SJSA1 (cell line): ENCODE measurements at regions not wholly inside any gene's neighbourhood (a gene's known extent, or its start where the extent isn't known, plus 50 kb on each side); places are given as distances from the start of the nearest gene placed in this dataset.
"Not testable (repeated sequence)": the region's sequence is repeated elsewhere in the genome, so short reads cannot be mapped to it uniquely, and the experiment has no call there.

ENCODE experiments used
- DNase-seq, 2 experiments: peaks; one replicate each; pipeline ENCODE4 v3.0.0-alpha.2; 2015 to 2020; ENCODE audit warnings: low spot score in 2 of 2, low read depth in 1 of 2
- H3K27ac ChIP-seq: fragments of 250-450 bp; sonication (Bioruptor Pico); 2 replicates; pipeline ENCODE4 v1.5.1; 2020; ENCODE audit warnings: mild to moderate bottlenecking, moderate library complexity
- H3K27me3 ChIP-seq: fragments of 250-450 bp; sonication (Bioruptor Pico); replicated peaks from 2 replicates; pipeline ENCODE4 v1.5.1; 2020; ENCODE audit warnings: mild to moderate bottlenecking, moderate library complexity
- H3K36me3 ChIP-seq: fragments of 250-450 bp; sonication (Bioruptor Pico); 2 replicates; pipeline ENCODE4 v1.5.1; 2020; ENCODE audit warnings: mild to moderate bottlenecking
- H3K4me1 ChIP-seq: fragments of 250-450 bp; sonication (Bioruptor Pico); replicated peaks from 2 replicates; pipeline ENCODE4 v1.6.1; 2021; ENCODE audit warnings: mild to moderate bottlenecking
- H3K4me3 ChIP-seq: fragments of 250-450 bp; sonication (Bioruptor Pico); 2 replicates; pipeline ENCODE4 v1.5.1; 2020; ENCODE audit warnings: mild to moderate bottlenecking
- H3K9me3 ChIP-seq: fragments of 250-450 bp; sonication (Bioruptor Pico); replicated peaks from 2 replicates; pipeline ENCODE4 v1.5.1; 2020; ENCODE audit warnings: mild to moderate bottlenecking

DNA sequence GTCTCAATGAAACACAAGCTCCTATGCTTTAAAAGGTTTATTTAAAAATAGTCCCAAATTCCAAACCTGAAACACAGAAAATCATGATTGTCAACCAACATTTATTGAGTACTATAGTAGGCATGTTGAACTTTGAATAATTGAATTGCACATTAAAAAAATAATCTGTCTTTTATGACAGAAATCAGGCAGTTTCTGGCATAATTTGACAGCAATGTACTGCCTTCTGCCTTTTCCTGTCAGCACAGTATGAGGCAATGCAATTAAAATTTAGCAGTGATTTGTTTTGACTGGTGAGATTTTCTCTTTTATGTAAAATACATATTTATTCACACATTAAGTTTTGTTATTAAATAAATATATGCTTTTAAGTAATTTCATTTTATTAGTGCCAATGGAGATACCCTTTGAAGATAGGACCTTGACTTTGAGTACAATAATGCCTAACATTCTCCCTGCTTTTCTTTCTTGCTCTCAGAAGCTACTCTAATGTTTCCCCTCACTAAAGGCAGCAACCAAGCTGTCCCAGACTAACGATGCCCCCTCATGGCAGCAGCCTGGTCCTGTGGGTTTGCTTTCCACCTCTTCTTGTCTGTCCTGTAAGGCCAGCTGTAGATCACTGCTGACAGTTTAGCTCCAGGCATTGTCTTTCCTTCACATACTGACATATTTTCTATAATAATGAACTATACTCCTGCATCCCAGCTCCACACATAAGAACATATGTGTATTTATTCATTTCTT is 346.7 kb downstream of the IL20RB start:
- DNase-seq = no peak
- Histone ChIP-seq H3K27ac (no peak overlapping the region), H3K36me3 (no peaks in the 10 kb centered on the region)

DNA sequence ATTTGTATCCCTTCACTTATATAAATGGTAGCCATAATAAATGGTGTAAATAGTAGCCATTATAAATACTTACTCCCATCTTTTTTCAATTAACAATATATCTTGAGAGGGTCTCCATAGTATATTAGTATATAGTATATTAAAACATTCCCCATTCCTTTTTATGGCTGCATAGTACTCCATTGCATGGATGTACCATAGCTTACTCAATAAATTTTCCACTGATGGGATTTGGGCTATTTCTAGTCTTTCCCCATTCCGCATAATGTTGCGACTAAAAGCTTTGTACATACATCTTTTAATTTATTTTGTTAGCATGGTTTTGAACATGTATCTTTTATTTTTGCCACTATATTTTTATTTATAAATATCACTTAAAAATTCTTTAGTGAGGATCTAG is 366.3 kb downstream of the IL20RB start:
- H3K27ac ChIP-seq = no peak overlapping the region
- no peak for DNase-seq
- H3K9me3 ChIP-seq = no peaks in the 10 kb centered on the region
- H3K4me1 ChIP-seq = no peaks in the 10 kb centered on the region
- no peaks in the 10 kb centered on the region for H3K36me3 ChIP-seq
- no peaks in the 10 kb centered on the region; the same call in 1 of the 2 replicates for H3K27me3 ChIP-seq
- no peak overlapping the region for H3K4me3 ChIP-seq

More for the DNA sequence above, 346.7 kb downstream of the IL20RB start:
- Histone ChIP-seq H3K4me1 (no peaks in the 10 kb centered on the region), H3K4me3 (no peak overlapping the region), H3K27me3 (no peaks in the 10 kb centered on the region), H3K9me3 (no peaks in the 10 kb centered on the region)

DNA sequence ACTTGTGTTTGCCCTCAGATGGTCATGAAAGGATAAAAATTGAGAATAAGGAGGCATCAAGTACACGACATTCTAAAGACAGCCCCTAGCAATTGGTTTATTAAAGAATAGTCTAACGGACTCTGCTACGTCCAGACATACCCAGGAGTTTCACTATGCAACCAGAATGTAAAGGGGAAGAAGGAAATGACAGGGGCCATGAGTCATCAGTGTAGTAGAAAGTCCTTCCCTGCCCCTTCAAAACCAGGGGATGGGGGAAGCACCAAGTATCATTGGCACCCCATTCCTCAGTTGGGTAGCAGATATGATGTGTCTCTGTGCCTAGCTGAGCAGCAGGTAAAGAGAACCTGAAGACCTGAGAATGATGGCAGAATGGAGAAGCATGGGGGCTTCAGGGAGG is 367.4 kb downstream of the IL20RB start:
- Histone ChIP-seq H3K27me3 (no peaks in the 10 kb centered on the region; the same call in 1 of the 2 replicates), H3K9me3 (no peaks in the 10 kb centered on the region), H3K27ac (no peak overlapping the region), H3K4me3 (no peak overlapping the region), H3K36me3 (no peaks in the 10 kb centered on the region), H3K4me1 (no peaks in the 10 kb centered on the region)
- DNase-seq = no peak

DNA sequence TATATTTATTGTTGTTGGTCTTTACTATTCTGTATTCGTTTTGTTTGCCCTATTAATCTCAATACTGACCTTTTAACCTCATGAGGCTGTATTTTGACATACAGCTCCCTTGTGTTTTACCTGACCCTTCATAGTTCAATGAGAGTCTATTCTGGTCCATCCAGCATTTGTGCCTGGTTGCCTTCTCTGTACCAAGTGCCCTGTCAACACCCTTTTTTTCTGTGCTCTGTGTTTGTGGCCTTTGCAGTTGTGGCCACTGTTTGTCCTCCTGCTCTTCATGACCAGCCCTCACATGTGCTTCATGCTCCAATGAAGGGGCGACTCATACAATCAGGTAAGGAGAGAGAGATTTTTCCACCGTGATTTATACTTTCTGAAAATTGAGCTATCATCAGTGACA is 368.2 kb downstream of the IL20RB start:
- Histone ChIP-seq H3K27ac (no peak overlapping the region), H3K36me3 (no peaks in the 10 kb centered on the region), H3K9me3 (no peaks in the 10 kb centered on the region), H3K4me1 (no peaks in the 10 kb centered on the region), H3K4me3 (no peak overlapping the region), H3K27me3 (no peaks in the 10 kb centered on the region; the same call in 1 of the 2 replicates)
- DNase-seq = no peak

DNA sequence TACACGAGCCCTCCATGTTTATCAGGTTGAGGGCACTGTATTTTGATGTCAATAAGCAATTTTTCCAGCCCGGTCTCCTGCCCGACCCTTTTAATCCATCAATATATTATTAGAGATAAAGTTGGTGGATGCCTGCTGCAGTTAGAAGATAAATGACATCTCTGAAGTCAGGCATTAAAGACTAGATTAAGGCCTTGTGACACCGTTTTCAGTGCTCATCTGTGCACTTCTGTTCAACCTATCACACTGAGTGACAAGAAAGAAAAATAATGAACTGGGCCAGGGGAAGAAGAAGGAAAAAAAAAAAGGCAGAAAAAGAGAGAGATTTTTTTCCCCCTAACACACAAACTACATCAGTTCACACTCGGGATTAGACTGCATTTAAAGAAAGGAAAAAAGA is 371.8 kb downstream of the IL20RB start:
- Histone ChIP-seq H3K27ac (no peak overlapping the region), H3K4me1 (no peaks in the 10 kb centered on the region)
- DNase-seq = no peak

DNA sequence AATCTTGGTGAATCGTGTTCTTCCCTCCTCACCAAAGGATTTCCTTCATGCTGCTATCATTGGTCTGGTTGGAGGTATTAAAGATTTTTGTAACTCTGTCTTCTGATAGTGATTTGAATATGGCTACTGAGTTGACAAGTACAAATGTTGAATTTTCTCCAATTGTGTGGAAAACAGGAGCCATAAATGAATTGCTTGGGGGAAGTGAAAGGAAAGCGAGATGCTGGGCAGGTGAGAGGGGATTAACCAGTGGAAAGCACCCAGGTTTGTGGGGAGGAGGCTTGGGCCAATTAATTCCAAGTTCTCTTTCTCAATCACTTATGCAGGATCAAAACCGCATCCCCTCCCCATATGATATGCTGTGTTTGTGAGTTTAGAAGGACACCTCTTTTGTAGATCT is 372.5 kb downstream of the IL20RB start:
- no peaks in the 10 kb centered on the region for H3K4me1 ChIP-seq
- no peaks in the 10 kb centered on the region for H3K36me3 ChIP-seq

More for the DNA sequence above, 371.8 kb downstream of the IL20RB start:
- Histone ChIP-seq H3K27me3 (no peaks in the 10 kb centered on the region; the same call in 1 of the 2 replicates), H3K9me3 (no peaks in the 10 kb centered on the region), H3K36me3 (no peaks in the 10 kb centered on the region), H3K4me3 (no peak overlapping the region)

DNA sequence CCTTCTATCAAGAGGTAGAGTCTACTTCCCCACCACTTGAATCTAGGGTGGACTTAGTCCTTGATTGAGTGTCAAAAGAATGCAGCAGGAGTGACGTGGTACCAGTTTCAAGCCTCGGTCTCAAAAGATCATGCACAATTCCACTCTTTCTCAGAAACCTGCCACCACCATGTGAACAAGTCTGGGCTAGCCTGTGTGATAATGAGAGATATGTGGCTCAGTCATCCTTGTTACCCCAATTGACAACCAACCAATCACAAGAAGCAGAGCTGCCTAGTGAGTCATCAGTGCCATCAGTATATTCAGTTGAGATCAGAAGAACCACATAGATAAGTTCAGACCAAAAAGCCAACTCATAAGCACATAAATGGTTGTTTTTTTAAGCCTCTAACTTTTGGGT is 374.5 kb downstream of the IL20RB start:
- H3K9me3 ChIP-seq = no peaks in the 10 kb centered on the region
- no peak overlapping the region for H3K27ac ChIP-seq
- H3K4me1 ChIP-seq = no peaks in the 10 kb centered on the region
- DNase-seq = no peak
- H3K27me3 ChIP-seq = no peaks in the 10 kb centered on the region
- H3K36me3 ChIP-seq = no peaks in the 10 kb centered on the region
- no peak overlapping the region for H3K4me3 ChIP-seq

More for the DNA sequence above, 372.5 kb downstream of the IL20RB start:
- Histone ChIP-seq H3K4me3 (no peak overlapping the region), H3K27me3 (no peaks in the 10 kb centered on the region; the same call in 1 of the 2 replicates), H3K9me3 (no peaks in the 10 kb centered on the region), H3K27ac (no peak overlapping the region)
- DNase-seq = no peak

DNA sequence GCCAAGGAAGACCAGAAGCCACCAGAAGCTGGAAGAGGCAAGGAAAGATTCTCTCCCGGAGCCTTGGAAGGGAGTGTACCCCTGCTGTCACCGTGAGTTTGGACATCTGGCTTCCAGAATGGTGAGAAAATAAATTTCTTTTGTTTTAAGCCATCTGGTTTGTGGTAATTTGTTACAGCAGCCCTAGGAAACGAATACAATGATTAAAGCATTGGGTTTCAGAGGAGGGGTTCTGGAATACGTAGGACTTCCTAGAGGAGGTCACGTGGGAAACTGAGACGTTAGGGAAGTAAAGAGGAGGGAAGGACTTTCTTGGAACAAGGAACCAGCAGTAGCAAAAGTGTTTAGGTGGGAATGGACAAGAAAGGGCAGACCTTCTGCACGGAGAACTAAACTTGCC is 377.7 kb downstream of the IL20RB start:
- Histone ChIP-seq H3K27ac (no peak overlapping the region), H3K9me3 (no peaks in the 10 kb centered on the region), H3K27me3 (no peaks in the 10 kb centered on the region), H3K4me1 (no peaks in the 10 kb centered on the region), H3K4me3 (no peak overlapping the region), H3K36me3 (no peaks in the 10 kb centered on the region)
- no peak for DNase-seq

DNA sequence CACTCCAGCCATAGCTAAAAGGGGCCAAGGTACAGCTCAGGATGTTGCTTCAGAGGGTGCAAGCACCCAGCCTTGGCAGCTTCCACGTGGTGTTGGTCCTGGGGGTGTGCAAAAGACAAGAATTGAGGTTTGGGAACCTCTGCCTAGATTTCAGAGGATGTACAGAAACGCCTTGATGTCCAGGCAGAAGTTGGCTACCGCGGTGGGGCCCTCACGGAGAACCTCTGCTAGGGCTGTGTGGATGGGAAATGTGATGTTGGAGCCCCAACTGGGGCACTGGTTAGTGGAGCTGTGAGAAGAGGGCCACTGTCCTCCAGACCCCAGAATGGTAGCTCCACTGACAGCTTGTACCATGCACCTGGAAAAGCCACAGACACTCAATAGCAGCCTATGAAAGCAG is 380.6 kb downstream of the IL20RB start:
- DNase-seq, H3K4me1 ChIP-seq, H3K27ac ChIP-seq, H3K9me3 ChIP-seq, H3K27me3 ChIP-seq, H3K4me3 ChIP-seq, H3K36me3 ChIP-seq: not testable (repeated sequence)

DNA sequence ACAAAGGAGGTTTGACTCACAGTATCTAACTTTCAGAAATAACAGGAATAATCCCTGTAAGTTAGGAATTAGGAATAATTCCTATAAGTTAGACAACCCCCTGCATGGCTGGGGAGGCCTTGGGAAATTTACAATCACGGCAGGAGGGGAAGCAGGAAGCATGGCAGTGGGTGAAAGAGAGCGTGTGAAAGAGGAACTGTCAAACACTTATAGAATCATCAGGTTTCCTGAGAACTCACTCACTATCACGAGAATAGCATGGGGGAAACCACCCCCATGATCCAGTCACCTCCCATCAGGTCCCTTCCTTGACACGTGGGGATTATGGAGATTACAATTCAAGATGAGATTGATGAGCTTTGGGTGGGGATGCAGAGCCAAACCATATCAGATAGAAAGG is 385.5 kb downstream of the IL20RB start:
- no peaks in the 10 kb centered on the region for H3K4me1 ChIP-seq
- no peak overlapping the region for H3K4me3 ChIP-seq
- H3K9me3 ChIP-seq = no peaks in the 10 kb centered on the region
- DNase-seq = no peak
- H3K36me3 ChIP-seq = no peaks in the 10 kb centered on the region
- H3K27ac ChIP-seq = no peak overlapping the region
- no peaks in the 10 kb centered on the region for H3K27me3 ChIP-seq

DNA sequence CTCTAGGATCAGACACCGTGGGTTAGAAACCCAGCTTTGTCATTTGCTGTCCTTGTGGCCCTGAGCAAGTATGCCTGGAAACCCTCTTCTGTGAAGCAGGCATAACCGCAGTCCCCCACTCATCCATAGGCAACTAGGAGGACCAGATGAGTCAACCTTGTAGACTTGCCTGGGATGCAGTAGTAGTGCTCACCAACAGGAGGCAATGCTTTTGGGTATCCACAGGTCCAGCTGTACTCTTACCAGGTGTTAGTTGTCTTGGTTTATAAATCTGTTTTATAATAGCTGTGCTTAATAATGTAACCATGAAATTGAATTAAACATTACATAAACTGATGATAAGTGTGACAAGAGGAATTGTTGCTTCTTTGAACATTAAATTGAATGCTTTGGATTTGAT is 389.3 kb downstream of the IL20RB start:
- no peaks in the 10 kb centered on the region for H3K27me3 ChIP-seq
- DNase-seq = no peak
- H3K4me1 ChIP-seq = no peaks in the 10 kb centered on the region
- H3K4me3 ChIP-seq = no peak overlapping the region
- no peak overlapping the region for H3K27ac ChIP-seq
- H3K36me3 ChIP-seq = no peaks in the 10 kb centered on the region
- H3K9me3 ChIP-seq = no peaks in the 10 kb centered on the region

DNA sequence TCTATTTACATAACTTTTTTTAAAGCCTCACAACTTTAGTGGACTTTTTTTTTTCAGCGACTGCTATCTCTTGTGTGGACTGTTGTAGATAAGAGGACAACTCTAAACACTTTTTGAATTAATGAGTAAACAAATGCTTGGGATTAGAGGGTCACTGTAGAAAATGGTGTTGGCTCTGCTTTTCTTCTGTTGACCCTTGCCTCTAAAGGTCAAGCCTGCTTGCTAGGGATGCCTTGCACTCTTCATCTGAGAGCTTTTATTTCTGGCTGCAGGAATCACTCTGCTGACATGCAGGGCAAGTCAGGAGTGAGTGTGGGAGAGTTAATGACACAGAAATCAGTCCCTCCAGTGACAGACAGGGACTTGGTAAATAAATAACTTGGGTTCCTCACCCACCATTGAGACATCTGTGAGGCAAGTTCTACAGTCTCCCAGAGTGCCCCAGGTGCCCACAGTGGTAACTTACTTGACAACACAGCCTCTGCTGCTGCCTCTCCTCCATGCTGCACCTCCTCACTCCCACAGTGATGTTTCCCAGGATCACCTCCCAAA is 390.1 kb downstream of the IL20RB start:
- H3K4me3 ChIP-seq = no peak overlapping the region
- H3K9me3 ChIP-seq = no peaks in the 10 kb centered on the region
- no peak for DNase-seq
- no peak overlapping the region for H3K27ac ChIP-seq
- H3K36me3 ChIP-seq = no peaks in the 10 kb centered on the region
- H3K4me1 ChIP-seq = no peaks in the 10 kb centered on the region
- no peaks in the 10 kb centered on the region for H3K27me3 ChIP-seq

DNA sequence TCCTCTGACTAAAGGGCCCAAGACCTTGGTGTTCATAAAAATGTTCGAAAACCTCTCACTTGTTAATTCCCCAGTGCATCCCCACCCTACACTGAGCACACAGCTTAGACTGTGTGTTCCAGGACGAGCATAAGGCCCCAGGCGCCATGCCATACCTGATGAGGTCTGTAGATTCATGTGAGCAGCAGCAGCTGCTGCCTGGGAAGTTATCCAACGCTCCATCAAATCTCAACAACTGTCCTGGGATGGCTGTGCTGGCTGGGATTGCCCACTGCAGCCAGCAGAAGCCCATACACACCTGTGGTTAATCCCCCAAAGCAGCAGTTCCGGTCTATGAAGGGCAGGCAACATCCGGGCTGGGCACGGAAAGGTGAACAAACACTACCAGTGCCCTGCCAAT is 391.2 kb downstream of the IL20RB start:
- no peak for DNase-seq
- Histone ChIP-seq H3K9me3 (no peaks in the 10 kb centered on the region), H3K4me1 (no peaks in the 10 kb centered on the region), H3K27me3 (no peaks in the 10 kb centered on the region), H3K36me3 (no peaks in the 10 kb centered on the region), H3K27ac (no peak overlapping the region), H3K4me3 (no peak overlapping the region)

DNA sequence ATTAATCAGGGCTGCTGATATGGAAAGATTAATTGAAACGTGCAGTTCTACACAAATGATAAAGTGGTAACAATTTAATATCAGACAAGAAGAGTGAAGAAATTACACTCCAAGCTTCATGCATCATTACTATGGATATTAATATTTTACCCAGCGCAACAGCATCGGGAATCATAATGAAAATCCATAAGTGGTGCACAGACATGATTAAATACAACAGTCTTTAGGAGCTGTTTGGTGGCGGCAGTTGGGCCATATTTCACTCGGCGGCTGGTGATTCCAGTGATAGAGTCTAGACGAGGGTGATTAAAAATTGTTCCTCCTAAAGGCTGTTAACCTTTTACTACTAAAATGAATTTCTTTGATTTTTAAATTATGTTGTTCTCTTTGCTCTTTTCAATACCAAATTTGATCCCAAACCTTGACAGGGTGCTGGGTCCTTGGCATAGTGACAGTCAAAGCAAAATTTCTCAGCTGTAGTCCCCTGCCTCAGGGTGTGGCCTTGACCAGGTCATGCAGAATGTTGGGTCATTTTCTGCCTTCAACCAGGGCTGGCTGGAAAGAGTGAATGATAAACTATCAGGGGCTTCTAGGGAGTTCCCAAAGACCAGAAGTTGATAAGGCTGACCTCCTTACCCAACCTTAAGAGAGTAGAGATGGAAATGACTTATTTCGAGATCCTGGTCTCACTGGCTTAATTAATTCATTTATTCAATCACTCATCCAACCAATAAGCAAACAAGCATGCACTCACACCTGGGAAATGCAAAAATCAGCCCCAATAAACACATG is 392.0 kb downstream of the IL20RB start:
- Histone ChIP-seq H3K4me1 (no peaks in the 10 kb centered on the region), H3K27me3 (no peaks in the 10 kb centered on the region), H3K36me3 (no peaks in the 10 kb centered on the region), H3K9me3 (no peaks in the 10 kb centered on the region), H3K4me3 (no peak overlapping the region), H3K27ac (no peak overlapping the region)
- no peak for DNase-seq
